IPS-18a (cell line): ENCODE measurements at regions not wholly inside any gene's neighbourhood (a gene's known extent, or its start where the extent isn't known, plus 50 kb on each side); places are given as distances from the start of the nearest gene placed in this dataset.
A peak's percentile ranks its signal among the peaks of the same experiment; 100 is the strongest.

Experiments used
- H3K27ac ChIP-seq: one replicate; pipeline ENCODE4 v1.5.1; 2013; ENCODE audit warnings: low read length
- H3K27me3 ChIP-seq: one replicate; pipeline ENCODE4 v1.6.1; 2013; ENCODE audit warnings: mild to moderate bottlenecking, low read length; ENCODE audit not compliant: control insufficient read depth, insufficient read depth
- H3K36me3 ChIP-seq: one replicate; pipeline ENCODE4 v1.6.1; 2013; ENCODE audit warnings: low read depth, low read length; ENCODE audit not compliant: control insufficient read depth
- H3K4me1 ChIP-seq: one replicate; pipeline ENCODE4 v1.6.1; 2013; ENCODE audit warnings: low read depth, low read length; ENCODE audit not compliant: control insufficient read depth
- H3K4me3 ChIP-seq: one replicate; pipeline ENCODE4 v1.5.1; 2013; ENCODE audit warnings: low read length
- H3K9ac ChIP-seq: one replicate; pipeline ENCODE4 v1.6.1; 2013; ENCODE audit warnings: mild to moderate bottlenecking, low read length, moderate library complexity
- H3K9me3 ChIP-seq: one replicate; pipeline ENCODE4 v1.6.1; 2013; ENCODE audit warnings: low read depth, low read length; ENCODE audit not compliant: control insufficient read depth

GRCh38 chrX:39645178-39645895 lies 452.4 kb downstream of the BCOR start:
- Histone ChIP-seq H3K9ac (no peak overlapping the region), H3K36me3 (no peaks in the 10 kb centered on the region), H3K4me3 (no peak overlapping the region), H3K9me3 (no peaks in the 10 kb centered on the region), H3K27me3 (no peaks in the 10 kb centered on the region), H3K4me1 (peaks cover 18% of the 10 kb centered on the region), H3K27ac (no peak overlapping the region)

GRCh38 chrX:39648548-39649254 lies 449.1 kb downstream of the BCOR start:
- Histone ChIP-seq H3K9me3 (no peaks in the 10 kb centered on the region), H3K27me3 (no peaks in the 10 kb centered on the region), H3K27ac (no peak overlapping the region), H3K9ac (no peak overlapping the region), H3K4me1 (peaks cover 16% of the 10 kb centered on the region), H3K36me3 (no peaks in the 10 kb centered on the region), H3K4me3 (no peak overlapping the region)

GRCh38 chrX:39650768-39651347 lies 446.9 kb downstream of the BCOR start:
- no peak overlapping the region for H3K4me3 ChIP-seq
- H3K27me3 ChIP-seq, result no peaks in the 10 kb centered on the region
- H3K9ac ChIP-seq, result no peak overlapping the region
- H3K9me3 ChIP-seq, result no peaks in the 10 kb centered on the region
- H3K36me3 ChIP-seq, result no peaks in the 10 kb centered on the region
- no peak overlapping the region for H3K27ac ChIP-seq
- peaks cover 33% of the 10 kb centered on the region for H3K4me1 ChIP-seq

GRCh38 chrX:39652336-39652735 lies 445.4 kb downstream of the BCOR start:
- no peaks in the 10 kb centered on the region for H3K27me3 ChIP-seq
- H3K4me1 ChIP-seq, result peaks cover 33% of the 10 kb centered on the region
- H3K27ac ChIP-seq, result no peak overlapping the region
- H3K4me3 ChIP-seq, result no peak overlapping the region
- H3K9me3 ChIP-seq, result no peaks in the 10 kb centered on the region
- H3K36me3 ChIP-seq, result no peaks in the 10 kb centered on the region
- H3K9ac ChIP-seq, result no peak overlapping the region

- H3K36me3 ChIP-seq, result no peaks in the 10 kb centered on the region
- H3K4me3 ChIP-seq, result peak overlapping the region; percentile 38
- no peaks in the 10 kb centered on the region for H3K9me3 ChIP-seq
- H3K4me1 ChIP-seq, result peaks cover 33% of the 10 kb centered on the region
- no peaks in the 10 kb centered on the region for H3K27me3 ChIP-seq
- peak overlapping the region; percentile 50 for H3K27ac ChIP-seq
- peak overlapping the region; percentile 34 for H3K9ac ChIP-seq
Measured at GRCh38 chrX:39653691-39654090, 444.1 kb downstream of the BCOR start.

GRCh38 chrX:39654183-39654925 lies 443.4 kb downstream of the BCOR start:
- peak overlapping the region; percentile 34 for H3K9ac ChIP-seq
- peak overlapping the region; percentile 50 for H3K27ac ChIP-seq
- no peaks in the 10 kb centered on the region for H3K27me3 ChIP-seq
- peaks cover 33% of the 10 kb centered on the region for H3K4me1 ChIP-seq
- H3K4me3 ChIP-seq, result peak overlapping the region; percentile 38
- no peaks in the 10 kb centered on the region for H3K36me3 ChIP-seq
- H3K9me3 ChIP-seq, result no peaks in the 10 kb centered on the region

- no peaks in the 10 kb centered on the region for H3K27me3 ChIP-seq
- H3K36me3 ChIP-seq, result no peaks in the 10 kb centered on the region
- peaks cover 33% of the 10 kb centered on the region for H3K4me1 ChIP-seq
- no peak overlapping the region for H3K9ac ChIP-seq
- H3K9me3 ChIP-seq, result no peaks in the 10 kb centered on the region
- peak overlapping the region; percentile 50 for H3K27ac ChIP-seq
- no peak overlapping the region for H3K4me3 ChIP-seq
Measured at GRCh38 chrX:39654952-39655351, 442.8 kb downstream of the BCOR start.

GRCh38 chrX:39661116-39661907 lies 436.4 kb downstream of the BCOR start:
- Histone ChIP-seq H3K9me3 (no peaks in the 10 kb centered on the region), H3K4me3 (no peak overlapping the region), H3K4me1 (no peaks in the 10 kb centered on the region), H3K27me3 (no peaks in the 10 kb centered on the region), H3K36me3 (no peaks in the 10 kb centered on the region), H3K9ac (no peak overlapping the region), H3K27ac (no peak overlapping the region)

- no peaks in the 10 kb centered on the region for H3K27me3 ChIP-seq
- H3K9ac ChIP-seq, result no peak overlapping the region
- H3K4me3 ChIP-seq, result no peak overlapping the region
- H3K4me1 ChIP-seq, result no peaks in the 10 kb centered on the region
- H3K9me3 ChIP-seq, result no peaks in the 10 kb centered on the region
- no peaks in the 10 kb centered on the region for H3K36me3 ChIP-seq
- H3K27ac ChIP-seq, result no peak overlapping the region
Measured at GRCh38 chrX:39665830-39666518, 431.8 kb downstream of the BCOR start.

GRCh38 chrX:39667191-39667590 lies 430.6 kb downstream of the BCOR start:
- H3K36me3 ChIP-seq, result no peaks in the 10 kb centered on the region
- no peak overlapping the region for H3K4me3 ChIP-seq
- no peak overlapping the region for H3K27ac ChIP-seq
- no peaks in the 10 kb centered on the region for H3K9me3 ChIP-seq
- no peaks in the 10 kb centered on the region for H3K27me3 ChIP-seq
- no peak overlapping the region for H3K9ac ChIP-seq
- H3K4me1 ChIP-seq, result no peaks in the 10 kb centered on the region
